SK-N-SH treated with all-trans-retinoic acid at 6 μM for 48 hours (cell line): ENCODE measurements at regions not wholly inside any gene's neighbourhood (a gene's known extent, or its start where the extent isn't known, plus 50 kb on each side); places are given as distances from the start of the nearest gene placed in this dataset.

Source experiments
- ATAC-seq: fragments of 200-7000 bp; cut with Tn5 transposase; 3 replicates; pipeline ENCODE4 v1.9.1; 2020; ENCODE audit warnings: mild to moderate bottlenecking, moderate library complexity
- ARNTL ChIP-seq: fragments of 450-650 bp; formaldehyde crosslinking; IDR thresholded peaks from 2 replicates; pipeline ENCODE4 v1.5.0; 2020; ENCODE audit warnings: low read depth, mild to moderate bottlenecking, moderate library complexity, borderline replicate concordance
- BACH2 ChIP-seq: fragments of 250-450 bp; sonication (Bioruptor Pico); IDR thresholded peaks from 2 replicates; pipeline ENCODE4 v1.9.0; 2021; ENCODE audit warnings: mild to moderate bottlenecking, borderline replicate concordance
- CSDC2 ChIP-seq: fragments of 250-450 bp; sonication (Bioruptor Pico); IDR thresholded peaks from 2 replicates; pipeline ENCODE4 v1.5.0; 2020; ENCODE audit warnings: mild to moderate bottlenecking, moderate library complexity
- CSRNP3 ChIP-seq: fragments of 250-450 bp; sonication (Bioruptor Pico); IDR thresholded peaks from 2 replicates; pipeline ENCODE4 v1.5.1; 2021; ENCODE audit warnings: mild to moderate bottlenecking, moderate library complexity
- ESRRG ChIP-seq: fragments of 250-450 bp; sonication (Bioruptor Pico); IDR thresholded peaks from 2 replicates; pipeline ENCODE4 v1.6.1; 2021; ENCODE audit warnings: mild to moderate bottlenecking
- GLIS3 ChIP-seq: fragments of 250-450 bp; sonication (Bioruptor Pico); IDR thresholded peaks from 2 replicates; pipeline ENCODE4 v1.5.0; 2020; ENCODE audit warnings: mild to moderate bottlenecking, moderate library complexity
- OSR1 ChIP-seq: fragments of 250-450 bp; sonication (Bioruptor Pico); IDR thresholded peaks from 2 replicates; pipeline ENCODE4 v1.8.0; 2022; ENCODE audit warnings: moderate library complexity, mild to moderate bottlenecking, inconsistent platforms
- POU6F1 ChIP-seq: fragments of 250-450 bp; sonication (Bioruptor Pico); IDR thresholded peaks from 2 replicates; pipeline ENCODE4 v1.8.0; 2021; ENCODE audit warnings: low read depth, mild to moderate bottlenecking, moderate library complexity, borderline replicate concordance
- PPARA ChIP-seq: fragments of 250-450 bp; sonication (Bioruptor Pico); IDR thresholded peaks from 2 replicates; pipeline ENCODE4 v1.5.0; 2020; ENCODE audit warnings: mild to moderate bottlenecking, borderline replicate concordance
- RARB ChIP-seq: fragments of 250-450 bp; sonication (Bioruptor Pico); IDR thresholded peaks from 2 replicates; pipeline ENCODE4 v1.8.0; 2021; ENCODE audit warnings: mild to moderate bottlenecking, moderate library complexity
- TCF4 ChIP-seq: fragments of 250-450 bp; sonication (Bioruptor Pico); IDR thresholded peaks from 2 replicates; pipeline ENCODE4 v1.8.0; 2021; ENCODE audit warnings: mild to moderate bottlenecking, moderate library complexity, borderline replicate concordance
- TOX ChIP-seq: fragments of 250-450 bp; sonication (Bioruptor Pico); IDR thresholded peaks from 2 replicates; pipeline ENCODE4 v1.8.0; 2021; ENCODE audit warnings: mild to moderate bottlenecking, moderate library complexity, borderline replicate concordance
- TSHZ2 ChIP-seq: fragments of 250-450 bp; sonication (Bioruptor Pico); IDR thresholded peaks from 2 replicates; pipeline ENCODE4 v1.5.0; 2020; ENCODE audit warnings: mild to moderate bottlenecking, moderate library complexity
- ZFP3 ChIP-seq: fragments of 250-450 bp; sonication (Bioruptor Pico); IDR thresholded peaks from 2 replicates; pipeline ENCODE4 v1.5.0; 2020; ENCODE audit warnings: mild to moderate bottlenecking, moderate library complexity
- ZNF70 ChIP-seq: fragments of 450-650 bp; formaldehyde crosslinking; IDR thresholded peaks from 2 replicates; pipeline ENCODE4 v1.5.0; 2020; ENCODE audit warnings: mild to moderate bottlenecking, moderate library complexity
- ZNF8 ChIP-seq: fragments of 450-650 bp; formaldehyde crosslinking; IDR thresholded peaks from 2 replicates; pipeline ENCODE4 v1.5.0; 2020; ENCODE audit warnings: mild to moderate bottlenecking, moderate library complexity

GRCh38 chr9:2243666-2244555, 228.8 kb downstream of the SMARCA2 start:
- no peak for TF ChIP-seq OSR1
- no peak for TF ChIP-seq GLIS3 (CRISPR knock-in tag)
- no peak for TF ChIP-seq ZNF8 (CRISPR knock-in tag)
- no peak for TF ChIP-seq CSRNP3 (CRISPR knock-in tag)
- TF ChIP-seq POU6F1 = no peak
- no peak for ATAC-seq

- no peak for TF ChIP-seq RARB (CRISPR knock-in tag)
- no peak for TF ChIP-seq TCF4
- no peak for TF ChIP-seq ARNTL (CRISPR knock-in tag)
- TF ChIP-seq ESRRG (CRISPR knock-in tag) = no peak
- no peak for TF ChIP-seq TOX (CRISPR knock-in tag)
- TF ChIP-seq CSDC2 = no peak
- no peak for TF ChIP-seq CSRNP3 (CRISPR knock-in tag)
- no peak for TF ChIP-seq TSHZ2 (CRISPR knock-in tag)
- TF ChIP-seq POU6F1 = no peak
- TF ChIP-seq ZNF70 (CRISPR knock-in tag) = no peak
- no peak for TF ChIP-seq ZNF8 (CRISPR knock-in tag)
- no peak for TF ChIP-seq PPARA (CRISPR knock-in tag)
- no peak for ATAC-seq
Observed at GRCh38 chr9:2247340-2247739, 232.2 kb downstream of the SMARCA2 start.

- no peak for TF ChIP-seq ESRRG (CRISPR knock-in tag)
- TF ChIP-seq ZFP3 (CRISPR knock-in tag) = no peak
- TF ChIP-seq BACH2 (CRISPR knock-in tag) = no peak
- no peak for TF ChIP-seq CSDC2
- no peak for TF ChIP-seq TCF4
- no peak for ATAC-seq
Observed at GRCh38 chr9:2248768-2249265, 233.7 kb downstream of the SMARCA2 start.
